ENCODE measurements at regions not wholly inside any gene's neighbourhood (a gene's known extent, or its start where the extent isn't known, plus 50 kb on each side); places are given as distances from the start of the nearest gene placed in this dataset.

DNA sequence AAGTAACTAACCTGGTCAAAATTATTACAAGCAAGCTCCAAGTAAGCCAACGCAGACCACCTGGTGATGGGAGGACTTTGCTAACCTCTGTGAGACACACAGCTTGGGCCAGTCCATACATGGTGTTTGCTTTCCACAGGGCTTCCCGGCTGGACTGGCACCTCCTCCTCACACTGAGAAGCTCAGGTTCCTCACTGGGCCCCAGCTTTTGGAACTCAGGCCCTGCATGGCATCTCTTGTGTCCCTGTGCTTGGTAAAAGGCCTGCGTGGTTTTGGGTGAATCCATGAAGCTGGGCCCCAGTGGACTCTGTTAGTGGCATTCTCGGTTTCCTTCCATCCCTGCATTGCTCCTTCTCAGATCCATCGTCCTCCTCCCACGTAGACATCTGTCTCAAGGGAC is 123.4 kb downstream of the VAPA start:
- POLR2A ChIA-PET, result no interaction called here
- no peak for DNase-seq
- no peak overlapping the region for H3K27ac Mint-ChIP-seq
- intact Hi-C loops (cut with DNase I, micrococcal nuclease), result no loop called here
- no peak overlapping the region for H3K4me3 Mint-ChIP-seq
- CTCF ChIA-PET, result no interaction called here
- H3K9me3 Mint-ChIP-seq (ENCODE audit: low read depth), result peaks cover 6% of the 10 kb centered on the region
- H3K27me3 Mint-ChIP-seq, result peaks cover 2% of the 10 kb centered on the region
- H3K36me3 Mint-ChIP-seq (ENCODE audit: low read depth), result peaks cover 2% of the 10 kb centered on the region
- H3K4me1 Mint-ChIP-seq, result peaks cover 3% of the 10 kb centered on the region
- no peak for ATAC-seq

DNA sequence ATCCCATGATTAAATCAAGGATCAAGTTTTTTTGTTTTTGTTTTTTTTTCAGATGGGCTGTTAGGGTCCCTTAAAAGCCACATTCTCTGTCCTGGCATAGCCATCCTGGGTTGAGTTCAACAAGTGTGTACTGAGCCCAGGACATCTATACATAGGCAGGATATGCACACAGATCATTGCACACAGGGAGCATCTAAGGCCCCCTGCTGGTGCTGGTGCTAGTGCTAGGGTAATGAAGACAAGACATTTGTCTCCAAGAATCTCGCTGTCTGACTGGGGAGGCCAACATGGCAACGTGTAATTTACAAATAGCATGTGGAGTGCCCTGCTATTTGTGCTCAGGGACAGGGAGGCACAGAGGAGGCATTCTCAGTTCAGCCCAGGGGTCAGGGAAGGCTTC is 124.5 kb downstream of the VAPA start:
- ChIA-PET POLR2A (no interaction called here), CTCF (interaction anchor here (0.9 kb wide), 1 partner anchor 10 kb away, joined by 3 read pairs; no protein-coding TSS in a partner anchor)

DNA sequence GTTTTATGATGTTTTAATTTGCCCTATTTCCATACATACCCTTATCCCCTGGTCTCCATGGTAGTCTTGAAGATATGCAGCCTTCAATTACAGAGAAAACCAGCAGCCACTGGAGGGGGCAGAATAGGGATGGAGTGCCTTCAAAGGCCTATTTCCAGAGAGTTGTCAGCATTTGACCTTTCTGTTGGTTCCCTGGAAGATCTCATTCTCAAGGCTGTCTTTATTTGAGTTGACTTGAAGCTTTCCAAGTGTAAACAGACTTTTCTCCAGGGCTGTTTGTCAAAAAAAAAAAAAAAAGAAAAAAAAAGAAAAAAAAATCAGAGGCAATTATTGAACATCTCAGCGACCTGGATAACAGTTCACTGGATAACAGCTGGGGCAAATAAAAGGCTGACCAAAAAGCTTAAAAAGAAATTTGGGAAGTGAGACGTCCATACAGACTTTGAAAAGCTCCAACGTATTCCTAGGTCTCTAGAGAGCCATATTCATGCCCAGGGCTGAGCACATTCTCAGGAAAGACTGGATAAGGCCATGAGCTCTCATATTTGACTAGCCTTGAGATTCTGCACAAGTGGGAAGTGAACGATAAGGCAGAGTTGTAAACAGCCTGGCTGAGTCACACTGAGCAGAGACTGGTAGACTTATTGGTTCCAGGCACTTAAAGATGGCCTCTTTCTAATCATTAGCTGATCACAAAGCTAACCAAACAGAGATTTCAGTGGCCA is 126.6 kb downstream of the VAPA start:
- CTCF ChIA-PET, result interaction anchor here (1.1 kb wide), 1 partner anchor 12 kb away, joined by 3 read pairs; no protein-coding TSS in a partner anchor

More for the DNA sequence above, 124.5 kb downstream of the VAPA start:
- no peaks in the 10 kb centered on the region for H3K4me1 Mint-ChIP-seq
- peaks cover 2% of the 10 kb centered on the region for H3K27me3 Mint-ChIP-seq
- peak; percentile 15 for DNase-seq
- H3K4me3 Mint-ChIP-seq, result no peak overlapping the region
- intact Hi-C loops (cut with DNase I, micrococcal nuclease), result no loop called here
- no peak for ATAC-seq
- H3K36me3 Mint-ChIP-seq (ENCODE audit: low read depth), result peaks cover 2% of the 10 kb centered on the region
- H3K9me3 Mint-ChIP-seq (ENCODE audit: low read depth), result peaks cover 11% of the 10 kb centered on the region
- no peak overlapping the region for H3K27ac Mint-ChIP-seq

DNA sequence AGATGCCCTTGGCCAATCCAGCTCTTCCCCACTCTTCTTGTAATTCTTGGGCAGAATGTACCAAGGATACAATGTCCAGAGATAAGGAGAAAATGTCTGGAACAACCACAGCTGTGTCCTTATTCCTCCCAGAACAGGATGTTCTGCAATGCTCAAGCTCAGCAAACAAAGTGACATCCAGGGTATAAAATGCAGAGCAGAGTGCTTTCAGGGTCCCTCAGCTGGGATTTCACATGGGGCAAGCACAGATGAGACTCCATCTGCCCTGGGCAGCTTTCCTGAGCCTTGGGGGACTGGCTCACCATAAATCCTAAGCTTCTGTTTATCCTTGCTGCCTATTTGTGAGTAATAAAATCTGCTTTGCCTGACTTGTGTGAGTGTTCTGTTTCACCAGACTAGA is 127.4 kb downstream of the VAPA start:
- ChIA-PET POLR2A (no interaction called here), CTCF (interaction anchor here (1.1 kb wide), 1 partner anchor 11 kb away, joined by 3 read pairs; no protein-coding TSS in a partner anchor)
- H3K4me3 Mint-ChIP-seq, result no peak overlapping the region
- peaks cover 13% of the 10 kb centered on the region for H3K9me3 Mint-ChIP-seq (ENCODE audit: low read depth)
- no peaks in the 10 kb centered on the region for H3K4me1 Mint-ChIP-seq
- H3K27ac Mint-ChIP-seq, result no peak overlapping the region
- peaks cover 2% of the 10 kb centered on the region for H3K36me3 Mint-ChIP-seq (ENCODE audit: low read depth)
- H3K27me3 Mint-ChIP-seq, result no peaks in the 10 kb centered on the region
- intact Hi-C loops (cut with DNase I, micrococcal nuclease), result no loop called here
- DNase-seq (no peak), ATAC-seq (no peak)

More for the DNA sequence above, 126.6 kb downstream of the VAPA start:
- Mint-ChIP-seq H3K4me3 (no peak overlapping the region), H3K27ac (no peak overlapping the region), H3K9me3 (ENCODE audit: low read depth) (peaks cover 13% of the 10 kb centered on the region), H3K36me3 (ENCODE audit: low read depth) (peaks cover 2% of the 10 kb centered on the region), H3K4me1 (no peaks in the 10 kb centered on the region), H3K27me3 (peaks cover 2% of the 10 kb centered on the region)
- POLR2A ChIA-PET, result no interaction called here
- intact Hi-C loops (cut with DNase I, micrococcal nuclease), result no loop called here
- DNase-seq (no peak), ATAC-seq (no peak)

DNA sequence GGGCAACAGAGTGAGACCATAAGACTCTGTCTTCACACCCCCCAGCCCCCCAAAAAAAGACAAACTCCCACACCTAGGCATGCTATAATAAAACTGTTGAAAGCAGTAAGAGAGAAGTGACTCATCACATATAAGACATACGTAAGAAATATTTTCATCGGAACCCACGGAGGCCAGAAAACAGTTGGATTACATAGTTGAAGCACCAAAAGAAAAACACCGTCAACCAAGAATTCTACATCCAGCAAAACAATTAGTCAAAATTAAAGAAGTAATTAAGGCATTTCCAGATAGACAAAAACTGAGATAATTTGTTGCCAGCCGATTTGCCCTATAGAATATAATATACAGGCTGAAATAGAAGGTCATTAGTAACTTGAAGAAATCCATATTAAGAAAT is 128.7 kb downstream of the VAPA start:
- POLR2A ChIA-PET, result no interaction called here
- H3K36me3 Mint-ChIP-seq (ENCODE audit: low read depth), result peaks cover 2% of the 10 kb centered on the region
- DNase-seq (no peak), ATAC-seq (no peak)
- peaks cover 13% of the 10 kb centered on the region for H3K9me3 Mint-ChIP-seq (ENCODE audit: low read depth)
- H3K4me1 Mint-ChIP-seq, result no peaks in the 10 kb centered on the region
- intact Hi-C loops (cut with DNase I, micrococcal nuclease), result no loop called here
- no peak overlapping the region for H3K27ac Mint-ChIP-seq
- CTCF ChIA-PET, result interaction anchor here (1.1 kb wide), 1 partner anchor 24 kb away, joined by 3 read pairs; no protein-coding TSS in a partner anchor
- H3K27me3 Mint-ChIP-seq, result no peaks in the 10 kb centered on the region
- no peak overlapping the region for H3K4me3 Mint-ChIP-seq

DNA sequence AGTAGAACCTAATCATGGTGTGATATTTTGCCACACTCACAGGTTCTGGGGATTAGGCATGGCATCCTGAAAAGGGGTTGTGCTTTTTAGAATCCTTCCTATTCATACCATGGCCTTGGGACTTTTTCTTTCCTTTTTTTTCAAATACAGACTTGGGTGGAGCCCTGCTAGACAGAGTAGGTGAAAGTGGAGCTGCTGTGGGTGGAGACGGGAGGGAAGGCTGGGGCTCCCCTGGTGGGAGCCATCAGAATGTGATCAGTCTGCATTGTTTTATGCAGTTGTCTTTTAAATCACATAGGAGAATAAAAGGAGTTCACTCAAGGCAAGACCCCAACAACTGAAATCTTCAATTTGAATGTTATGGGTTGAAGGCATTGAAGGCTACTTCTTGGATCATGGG is 130.2 kb downstream of the VAPA start:
- CTCF ChIA-PET, result interaction anchor here (0.6 kb wide), 1 partner anchor 802 kb away, joined by 3 read pairs; no protein-coding TSS in a partner anchor
- intact Hi-C loops (cut with DNase I, micrococcal nuclease), result no loop called here
- Mint-ChIP-seq H3K4me1 (no peaks in the 10 kb centered on the region), H3K4me3 (no peak overlapping the region), H3K27me3 (peaks cover 2% of the 10 kb centered on the region), H3K9me3 (ENCODE audit: low read depth) (peaks cover 13% of the 10 kb centered on the region), H3K27ac (no peak overlapping the region), H3K36me3 (ENCODE audit: low read depth) (peaks cover 2% of the 10 kb centered on the region)
- ATAC-seq, result no peak
- no peak for DNase-seq
- POLR2A ChIA-PET, result no interaction called here

DNA sequence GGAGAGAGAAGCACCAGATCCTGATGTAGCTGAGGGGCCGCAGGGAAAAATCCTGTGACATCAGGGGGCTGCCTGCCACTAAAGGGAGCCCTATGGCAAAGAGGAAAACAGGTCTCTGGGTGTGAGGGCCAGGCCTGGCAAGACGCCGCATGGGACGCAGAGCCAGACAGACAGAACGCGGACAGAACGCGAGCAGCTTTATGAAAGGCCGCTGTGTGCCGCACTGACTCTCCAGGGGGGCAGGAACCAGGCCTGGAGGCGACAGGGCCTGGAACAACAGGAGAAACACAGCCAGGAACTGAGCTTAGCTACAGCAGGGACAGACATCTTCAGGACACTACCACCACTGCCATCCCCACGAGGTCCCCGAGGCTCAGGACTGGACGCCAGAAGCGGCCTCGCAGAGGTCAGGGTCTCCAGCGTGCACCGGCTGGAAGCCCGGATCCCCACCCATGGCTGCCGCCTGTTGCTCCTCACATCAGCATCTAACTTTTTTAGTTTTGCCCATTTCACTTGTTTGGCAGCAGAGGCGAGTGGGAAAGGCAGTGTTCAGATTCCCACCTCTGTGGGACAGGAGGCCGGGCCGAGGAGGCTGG is 131.6 kb downstream of the VAPA start:
- peaks cover 2% of the 10 kb centered on the region for H3K36me3 Mint-ChIP-seq (ENCODE audit: low read depth)
- DNase-seq, result no peak
- no peak overlapping the region for H3K27ac Mint-ChIP-seq
- no peak for ATAC-seq
- intact Hi-C loops (cut with DNase I, micrococcal nuclease), result no loop called here
- H3K27me3 Mint-ChIP-seq, result peaks cover 2% of the 10 kb centered on the region
- POLR2A ChIA-PET, result no interaction called here
- no peak overlapping the region for H3K4me3 Mint-ChIP-seq
- peaks cover 13% of the 10 kb centered on the region for H3K9me3 Mint-ChIP-seq (ENCODE audit: low read depth)
- no peaks in the 10 kb centered on the region for H3K4me1 Mint-ChIP-seq
- CTCF ChIA-PET, result no interaction called here

DNA sequence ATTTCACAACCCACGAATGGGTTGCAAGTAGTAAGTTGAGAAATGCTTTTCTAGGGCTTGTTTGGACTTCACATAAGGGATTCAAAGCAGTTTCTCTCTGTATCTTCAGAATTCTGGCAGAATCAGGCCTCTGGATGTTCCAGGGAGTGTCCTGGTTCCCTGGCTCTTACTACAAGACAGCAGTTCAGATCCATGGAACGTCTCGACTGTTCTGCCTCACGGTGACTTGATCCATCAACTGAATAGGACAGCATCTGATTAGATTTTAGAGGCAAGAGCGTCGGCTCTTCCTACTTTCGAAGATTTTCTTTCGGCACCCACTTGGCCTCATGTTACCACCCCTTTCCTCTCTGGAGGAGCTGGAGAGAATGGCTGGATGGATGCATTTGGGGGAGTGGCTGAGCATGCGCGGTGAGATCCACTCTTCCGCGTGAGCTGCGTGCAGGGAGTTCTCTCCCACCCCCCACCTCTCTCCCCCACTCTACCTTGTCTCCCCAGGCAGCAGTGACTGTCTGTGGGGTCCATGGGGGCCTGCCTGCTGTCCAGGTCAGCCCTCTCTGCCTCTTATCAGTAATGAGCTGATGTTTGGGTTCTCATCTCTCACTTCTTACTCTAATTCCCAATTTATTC is 132.5 kb downstream of the VAPA start:
- intact Hi-C loops (cut with DNase I, micrococcal nuclease), result no loop called here
- no peak for ATAC-seq
- H3K36me3 Mint-ChIP-seq (ENCODE audit: low read depth), result peaks cover 2% of the 10 kb centered on the region

DNA sequence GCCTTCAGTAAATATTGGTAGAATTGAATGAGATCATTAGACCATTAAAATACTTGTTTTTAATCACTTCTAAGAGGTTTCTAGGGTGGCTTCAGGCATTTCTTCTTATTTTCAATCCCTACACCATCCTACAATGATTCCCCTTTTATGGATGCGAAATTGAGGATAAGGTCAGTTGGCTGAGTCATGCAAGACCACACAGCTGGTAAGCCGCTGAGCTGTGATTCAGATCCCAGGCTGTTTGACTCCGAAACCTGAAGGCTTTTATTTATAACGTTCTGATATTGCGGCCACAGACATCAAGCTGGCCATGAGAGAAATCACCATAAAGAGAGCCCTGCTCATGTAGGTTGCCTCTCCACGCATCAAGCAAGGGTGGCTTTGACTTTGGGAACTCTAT is 133.4 kb downstream of the VAPA start:
- Mint-ChIP-seq H3K4me1 (no peaks in the 10 kb centered on the region), H3K27me3 (peaks cover 2% of the 10 kb centered on the region), H3K27ac (no peak overlapping the region), H3K9me3 (ENCODE audit: low read depth) (peaks cover 7% of the 10 kb centered on the region), H3K36me3 (ENCODE audit: low read depth) (no peaks in the 10 kb centered on the region), H3K4me3 (no peak overlapping the region)
- intact Hi-C loops (cut with DNase I, micrococcal nuclease), result no loop called here
- ATAC-seq (no peak), DNase-seq (no peak)
- ChIA-PET CTCF (no interaction called here), POLR2A (no interaction called here)

More for the DNA sequence above, 132.5 kb downstream of the VAPA start:
- Mint-ChIP-seq H3K27me3 (peaks cover 2% of the 10 kb centered on the region), H3K27ac (no peak overlapping the region), H3K9me3 (ENCODE audit: low read depth) (peaks cover 13% of the 10 kb centered on the region), H3K4me1 (no peaks in the 10 kb centered on the region), H3K4me3 (no peak overlapping the region)
- ChIA-PET POLR2A (no interaction called here), CTCF (interaction anchor here (0.5 kb wide), 1 partner anchor 46 kb away, joined by 3 read pairs; no protein-coding TSS in a partner anchor)
- DNase-seq, result no peak

DNA sequence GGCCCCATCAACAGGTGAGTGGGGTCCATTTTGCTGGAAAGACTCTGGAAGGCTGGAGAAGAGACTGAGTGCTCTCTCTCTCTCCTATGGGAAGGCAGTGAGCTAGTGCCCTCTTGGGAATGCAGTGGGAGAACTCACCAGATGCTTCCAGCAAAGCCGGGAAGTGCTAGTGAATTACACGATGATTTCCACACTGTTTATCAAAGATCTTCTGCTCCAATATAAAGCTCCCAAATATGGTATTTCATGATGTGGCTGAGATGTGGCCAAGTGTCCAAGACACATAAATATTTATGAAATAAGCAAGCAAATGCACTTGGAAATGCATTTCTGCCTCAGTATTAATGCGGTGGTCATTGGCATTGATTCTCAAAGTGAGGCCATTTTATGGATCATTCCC is 135.9 kb downstream of the VAPA start:
- CTCF ChIA-PET, result no interaction called here
- Mint-ChIP-seq H3K4me1 (no peaks in the 10 kb centered on the region), H3K9me3 (ENCODE audit: low read depth) (no peaks in the 10 kb centered on the region), H3K4me3 (no peak overlapping the region), H3K27ac (no peak overlapping the region), H3K36me3 (ENCODE audit: low read depth) (no peaks in the 10 kb centered on the region), H3K27me3 (peaks cover 2% of the 10 kb centered on the region)
- POLR2A ChIA-PET, result no interaction called here
- DNase-seq (no peak), ATAC-seq (no peak)
- intact Hi-C loops (cut with DNase I, micrococcal nuclease), result no loop called here

DNA sequence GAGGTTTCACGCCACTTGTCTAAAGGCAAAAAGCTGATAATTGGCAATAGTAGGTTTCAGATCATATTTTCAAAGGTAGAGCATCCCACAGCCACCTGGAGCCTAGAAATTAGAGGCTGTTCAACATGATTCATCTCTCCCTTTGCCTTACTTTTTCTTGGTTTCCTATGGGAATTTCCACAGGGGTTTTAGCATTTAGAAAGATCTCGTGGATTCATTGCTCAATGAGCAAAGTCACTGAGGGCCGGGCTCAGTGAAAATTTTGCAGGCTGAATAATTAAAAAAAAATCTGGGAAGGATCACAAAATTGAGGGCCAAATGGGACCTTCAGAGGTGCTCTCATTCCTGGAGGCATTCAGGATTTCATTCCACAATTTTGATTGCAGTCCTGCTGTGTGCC is 137.1 kb downstream of the VAPA start:
- Mint-ChIP-seq H3K9me3 (ENCODE audit: low read depth) (no peaks in the 10 kb centered on the region), H3K4me3 (no peak overlapping the region), H3K36me3 (ENCODE audit: low read depth) (no peaks in the 10 kb centered on the region), H3K4me1 (no peaks in the 10 kb centered on the region), H3K27ac (no peak overlapping the region), H3K27me3 (peaks cover 2% of the 10 kb centered on the region)
- ChIA-PET CTCF (no interaction called here), POLR2A (no interaction called here)
- ATAC-seq, result no peak
- intact Hi-C loops (cut with DNase I, micrococcal nuclease), result no loop called here
- no peak for DNase-seq

Data from activated CD4-positive, alpha-beta T cell treated with anti-CD3 and anti-CD28 coated beads for 36 hours (primary cell).